ENCODE measurements at regions not wholly inside any gene's neighbourhood (a gene's known extent, or its start where the extent isn't known, plus 50 kb on each side); places are given as distances from the start of the nearest gene placed in this dataset.
"Not testable (repeated sequence)": the region's sequence is repeated elsewhere in the genome, so short reads cannot be mapped to it uniquely, and the experiment has no call there.

DNA sequence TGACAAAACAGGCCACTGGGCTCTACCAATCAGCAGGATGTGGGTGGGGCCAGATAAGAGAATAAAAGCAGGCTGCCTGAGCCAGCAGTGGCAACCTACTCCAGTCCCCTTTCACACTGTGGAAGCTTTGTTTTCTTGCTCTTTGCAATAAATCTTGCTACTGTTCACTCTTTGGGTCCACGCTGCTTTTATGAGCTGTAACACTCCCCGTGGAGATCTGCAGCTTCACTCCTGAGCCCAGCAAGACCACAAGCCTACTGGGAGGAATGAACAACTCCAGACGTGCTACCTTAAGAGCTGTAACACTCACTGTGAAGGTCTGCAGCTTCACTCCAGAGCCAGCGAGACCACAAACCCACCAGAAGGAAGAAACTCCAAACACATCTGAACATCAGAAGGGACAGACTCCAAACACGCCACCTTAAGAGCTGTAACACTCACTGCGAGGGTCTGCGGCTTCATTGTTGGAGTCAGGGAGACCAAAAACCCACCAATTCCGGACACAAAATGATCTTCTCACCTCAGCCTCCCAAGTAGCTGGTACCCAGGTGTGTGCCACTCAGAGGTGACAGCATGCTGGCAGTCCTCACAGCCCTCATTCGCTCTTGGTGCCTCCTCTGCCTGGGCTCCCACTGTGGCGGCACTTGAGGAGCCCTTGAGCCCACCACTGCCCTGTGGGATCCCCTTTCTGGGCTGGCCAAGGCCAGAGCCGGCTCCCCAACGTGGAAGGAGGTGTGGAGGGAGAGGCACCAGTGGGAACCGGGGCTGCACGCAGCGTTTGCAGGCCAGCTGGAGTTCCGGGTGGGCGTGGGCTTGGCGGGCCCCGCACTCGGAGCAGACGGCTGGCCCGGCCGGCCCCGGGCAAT is 66.0 kb upstream of the SLC25A43 start:
- not testable (repeated sequence) for H3K27me3 ChIP-seq (ENCODE audit: control insufficient read depth, insufficient read depth, low read length); H4K20me1 ChIP-seq (ENCODE audit: control insufficient read depth, extremely low read depth, insufficient read depth, low read length)

DNA sequence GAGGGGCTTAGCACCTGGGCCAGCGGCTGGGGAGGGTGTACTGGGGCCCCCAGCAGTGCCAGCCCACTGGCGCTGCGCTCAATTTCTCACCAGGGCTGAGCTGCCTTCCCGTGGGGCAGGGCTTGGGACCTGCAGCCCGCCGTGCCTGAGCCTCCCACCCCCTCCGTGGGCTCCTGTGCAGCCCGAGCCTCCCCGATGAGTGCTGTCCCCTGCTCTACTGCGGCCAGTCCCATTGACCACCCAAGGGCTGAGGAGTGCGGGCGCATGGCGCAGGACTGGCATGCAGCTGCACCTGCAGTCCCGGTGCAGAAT is 65.5 kb upstream of the SLC25A43 start:
- H3K36me3 ChIP-seq (ENCODE audit: control insufficient read depth, insufficient read depth, low read length); H3K79me2 ChIP-seq (ENCODE audit: control insufficient read depth, insufficient read depth, low read length); H3K27ac ChIP-seq (ENCODE audit: insufficient read depth, low read length); H4K20me1 ChIP-seq (ENCODE audit: control insufficient read depth, extremely low read depth, insufficient read depth, low read length); H3K9ac ChIP-seq (ENCODE audit: insufficient read depth, low read length); H3K4me2 ChIP-seq (ENCODE audit: extremely low read depth, insufficient read depth, low read length); H3K4me3 ChIP-seq (replicated peaks in 1 of 4; ENCODE audit: control extremely low read depth in 1 of 4, insufficient read depth in 1 of 4, low read depth in 3 of 4, low read length in 4 of 4); H3K4me1 ChIP-seq (ENCODE audit: control insufficient read depth, extremely low read depth, insufficient read depth, low read length); DNase-seq (ENCODE audit: low read depth in 2 of 2); H3K9me3 ChIP-seq (ENCODE audit: control insufficient read depth, insufficient read depth, low read depth, low read length); H3K27me3 ChIP-seq (ENCODE audit: control insufficient read depth, insufficient read depth, low read length); H2AFZ ChIP-seq (ENCODE audit: low read length): not testable (repeated sequence)

More for the DNA sequence above, 66.0 kb upstream of the SLC25A43 start:
- H3K36me3 ChIP-seq (ENCODE audit: control insufficient read depth, insufficient read depth, low read length); DNase-seq (ENCODE audit: low read depth in 2 of 2); H3K27ac ChIP-seq (ENCODE audit: insufficient read depth, low read length); H3K4me3 ChIP-seq (replicated peaks in 1 of 4; ENCODE audit: control extremely low read depth in 1 of 4, insufficient read depth in 1 of 4, low read depth in 3 of 4, low read length in 4 of 4); H3K9me3 ChIP-seq (ENCODE audit: control insufficient read depth, insufficient read depth, low read depth, low read length); H3K4me2 ChIP-seq (ENCODE audit: extremely low read depth, insufficient read depth, low read length); H2AFZ ChIP-seq (ENCODE audit: low read length); H3K9ac ChIP-seq (ENCODE audit: insufficient read depth, low read length); H3K4me1 ChIP-seq (ENCODE audit: control insufficient read depth, extremely low read depth, insufficient read depth, low read length); H3K79me2 ChIP-seq (ENCODE audit: control insufficient read depth, insufficient read depth, low read length): not testable (repeated sequence)

DNA sequence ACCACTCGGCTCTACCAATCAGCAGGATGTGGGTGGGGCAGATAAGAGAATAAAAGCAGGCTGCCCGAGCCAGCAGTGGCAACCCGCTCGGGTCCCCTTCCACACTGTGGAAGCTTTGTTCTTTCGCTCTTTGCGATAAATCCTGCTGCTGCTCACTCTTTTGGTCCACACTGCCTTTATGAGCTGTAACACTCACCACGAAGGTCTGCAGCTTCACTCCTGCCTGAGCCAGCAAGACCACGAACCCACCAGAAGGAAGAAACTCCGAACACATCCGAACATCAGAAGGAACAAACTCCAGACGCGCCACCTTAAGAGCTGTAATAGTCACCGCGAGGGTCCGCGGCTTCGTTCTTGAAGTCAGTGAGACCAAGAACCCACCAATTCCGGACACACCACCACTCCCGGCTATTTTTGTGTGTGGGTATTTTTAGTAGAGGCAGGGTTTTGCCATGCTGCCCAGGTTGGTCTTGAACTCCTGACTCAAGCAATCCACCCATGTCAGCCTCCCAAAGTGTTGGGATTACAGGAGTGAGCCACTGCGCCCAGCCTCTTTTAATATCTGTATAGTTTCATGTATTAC is 64.6 kb upstream of the SLC25A43 start:
- H3K27ac ChIP-seq (ENCODE audit: insufficient read depth, low read length); H3K4me2 ChIP-seq (ENCODE audit: extremely low read depth, insufficient read depth, low read length); DNase-seq (ENCODE audit: low read depth in 2 of 2); H3K36me3 ChIP-seq (ENCODE audit: control insufficient read depth, insufficient read depth, low read length); H4K20me1 ChIP-seq (ENCODE audit: control insufficient read depth, extremely low read depth, insufficient read depth, low read length); H3K9me3 ChIP-seq (ENCODE audit: control insufficient read depth, insufficient read depth, low read depth, low read length); H3K4me1 ChIP-seq (ENCODE audit: control insufficient read depth, extremely low read depth, insufficient read depth, low read length); H3K79me2 ChIP-seq (ENCODE audit: control insufficient read depth, insufficient read depth, low read length); H3K27me3 ChIP-seq (ENCODE audit: control insufficient read depth, insufficient read depth, low read length); H3K4me3 ChIP-seq (replicated peaks in 1 of 4; ENCODE audit: control extremely low read depth in 1 of 4, insufficient read depth in 1 of 4, low read depth in 3 of 4, low read length in 4 of 4); H2AFZ ChIP-seq (ENCODE audit: low read length); H3K9ac ChIP-seq (ENCODE audit: insufficient read depth, low read length): not testable (repeated sequence)

DNA sequence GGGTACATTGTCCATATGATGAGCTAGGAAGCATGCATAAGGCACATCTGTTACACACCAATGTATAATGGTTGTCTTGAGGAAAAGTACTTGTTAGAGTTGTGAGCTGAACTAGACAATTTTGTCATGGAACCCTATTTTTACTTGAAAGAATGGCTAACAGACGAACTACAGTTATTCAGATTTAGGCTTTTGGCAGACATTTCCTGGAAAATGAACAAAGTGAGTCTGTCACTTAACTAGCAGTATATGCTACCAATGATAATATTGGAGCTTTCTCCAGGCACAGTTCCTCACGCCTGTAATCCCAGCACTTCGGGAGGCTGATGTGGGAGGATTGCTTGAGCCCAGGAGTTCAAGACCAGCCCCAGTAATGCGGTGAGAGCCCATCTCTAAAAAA is 61.9 kb upstream of the SLC25A43 start:
- Histone ChIP-seq H3K4me2 (ENCODE audit: extremely low read depth, insufficient read depth, low read length) (no peak overlapping the region), H3K27ac (ENCODE audit: insufficient read depth, low read length) (no peak overlapping the region), H3K9me3 (ENCODE audit: control insufficient read depth, insufficient read depth, low read depth, low read length) (no peaks in the 10 kb centered on the region), H3K27me3 (ENCODE audit: control insufficient read depth, insufficient read depth, low read length) (no peaks in the 10 kb centered on the region), H3K9ac (ENCODE audit: insufficient read depth, low read length) (no peak overlapping the region), H3K4me3 (replicated peaks in 1 of 4; ENCODE audit: control extremely low read depth in 1 of 4, insufficient read depth in 1 of 4, low read depth in 3 of 4, low read length in 4 of 4) (no peak overlapping the region), H3K79me2 (ENCODE audit: control insufficient read depth, insufficient read depth, low read length) (no peaks in the 10 kb centered on the region), H4K20me1 (ENCODE audit: control insufficient read depth, extremely low read depth, insufficient read depth, low read length) (no peaks in the 10 kb centered on the region), H2AFZ (ENCODE audit: low read length) (no peak overlapping the region), H3K4me1 (ENCODE audit: control insufficient read depth, extremely low read depth, insufficient read depth, low read length) (no peaks in the 10 kb centered on the region), H3K36me3 (ENCODE audit: control insufficient read depth, insufficient read depth, low read length) (no peaks in the 10 kb centered on the region)
- no peak for TF ChIP-seq EZH2 (IDR thresholded peaks at IDR 0.05; ENCODE audit: low read length, missing control alignments)
- DNase-seq (ENCODE audit: low read depth in 2 of 2), result no peak

Data from fibroblast of lung (primary cell).